GM18909 (cell line): ENCODE measurements at regions not wholly inside any gene's neighbourhood (a gene's known extent, or its start where the extent isn't known, plus 50 kb on each side); places are given as distances from the start of the nearest gene placed in this dataset.
"Not testable (repeated sequence)": the region's sequence is repeated elsewhere in the genome, so short reads cannot be mapped to it uniquely, and the experiment has no call there.

Experiments used
- ATAC-seq: cut with Tn5 transposase; IDR thresholded peaks from one replicate; pipeline ENCODE4 v1.9.1; 2021; ENCODE audit warnings: mild to moderate bottlenecking; ENCODE audit not compliant: unreplicated experiment, poor library complexity

DNA sequence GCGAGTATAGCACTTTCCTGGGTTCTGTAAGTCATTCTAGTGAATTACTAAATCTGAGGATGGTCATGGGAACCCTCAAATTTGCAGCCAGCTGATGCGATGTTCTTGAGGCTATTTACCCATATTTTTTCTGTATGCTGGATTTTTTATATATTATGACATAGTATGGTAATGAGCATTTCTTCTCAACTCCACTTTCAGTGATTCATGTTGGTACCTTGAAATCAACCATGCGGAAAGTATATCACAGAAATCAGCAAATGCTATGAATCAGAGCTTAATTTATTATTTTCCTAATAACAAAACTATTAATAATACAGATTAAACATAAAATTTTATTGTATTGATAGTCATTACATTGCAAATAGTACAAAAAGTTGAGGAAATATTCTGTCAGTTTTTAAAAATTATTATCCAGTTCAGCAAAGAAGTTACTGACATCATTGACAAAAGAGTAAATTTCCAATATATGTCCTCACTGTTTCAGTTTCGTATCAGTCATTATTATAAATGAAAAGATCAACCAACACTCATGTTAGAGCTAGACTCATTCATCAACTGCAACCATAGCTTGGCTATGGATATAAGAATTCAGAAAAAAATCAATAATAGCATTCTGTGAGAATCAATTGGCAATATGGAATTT lies 164.3 kb upstream of the SETMAR start:
- peak; percentile 73 for ATAC-seq

DNA sequence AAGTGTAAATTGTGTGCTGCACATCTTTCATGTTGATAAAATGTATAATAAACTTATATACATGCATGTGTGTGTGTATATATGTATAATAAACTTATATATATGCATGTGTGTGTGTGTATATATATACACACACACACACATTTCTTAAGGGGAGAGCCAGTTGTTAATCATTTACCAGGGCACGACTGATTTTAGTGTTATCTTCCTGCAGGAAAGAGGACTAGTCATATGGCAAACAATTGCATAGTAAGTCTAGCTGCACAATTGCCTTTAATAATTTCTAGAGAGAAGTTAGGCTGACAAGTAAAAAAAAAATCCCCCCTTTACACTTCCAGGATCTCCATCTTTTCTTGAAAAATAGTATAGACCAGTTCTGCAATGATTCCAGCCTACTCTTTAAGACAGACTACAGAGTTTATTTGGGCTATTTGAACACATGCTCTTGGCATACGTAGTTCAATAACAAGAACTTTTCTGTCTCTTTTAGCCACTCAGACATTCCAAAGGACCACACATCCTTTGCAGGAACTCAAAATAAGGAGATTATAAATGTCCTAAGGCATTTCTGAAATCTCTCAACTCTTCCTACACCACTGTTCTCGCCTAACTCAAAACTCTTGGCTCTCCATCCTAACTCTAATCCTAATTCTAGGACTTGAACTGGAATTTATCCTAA lies 163.6 kb upstream of the SETMAR start:
- peak; percentile 84 for ATAC-seq

DNA sequence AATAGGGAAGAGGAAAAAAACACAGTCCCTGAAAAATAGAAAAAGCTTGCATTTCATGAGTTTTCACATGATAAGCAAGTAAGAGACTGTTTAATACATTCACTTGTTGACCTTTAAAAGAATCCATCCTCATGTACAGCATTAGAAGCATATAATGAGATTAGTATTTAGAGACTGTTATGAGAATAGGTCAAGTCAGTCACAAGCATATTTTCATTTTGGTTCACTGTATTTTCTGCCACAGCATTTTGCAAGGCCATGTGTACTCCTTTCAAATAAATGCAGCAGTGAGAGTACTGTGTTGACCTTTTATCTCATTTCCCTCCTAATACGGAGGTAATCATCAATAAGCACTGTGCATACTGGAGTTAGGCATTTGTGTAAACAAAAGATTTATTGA lies 162.2 kb upstream of the SETMAR start:
- ATAC-seq = no peak

DNA sequence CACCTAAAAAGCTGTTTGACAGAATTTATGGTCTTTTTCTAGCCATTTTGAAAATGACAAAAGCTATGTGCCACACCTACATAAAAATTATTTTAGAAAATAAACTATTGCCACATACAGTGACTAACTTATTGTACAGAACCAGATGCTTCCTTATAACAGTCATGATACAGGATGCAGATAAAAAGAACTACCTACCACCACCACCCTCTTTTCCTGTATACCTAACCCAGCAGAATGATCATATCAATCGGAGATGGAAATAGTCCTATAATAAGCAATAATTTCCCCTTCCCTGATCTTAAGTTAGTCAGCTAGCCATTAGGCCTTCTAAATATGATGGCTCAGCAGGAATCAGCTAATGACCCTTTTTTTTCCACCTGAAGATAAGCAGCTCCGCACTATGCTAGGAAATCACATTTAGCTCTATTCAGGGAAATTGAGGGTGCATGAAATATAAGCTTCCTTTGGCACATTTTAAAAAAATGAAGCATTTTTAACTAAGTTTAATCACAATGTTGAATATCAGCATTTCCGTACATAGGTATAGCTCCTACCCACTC lies 155.5 kb upstream of the SETMAR start:
- no peak for ATAC-seq

DNA sequence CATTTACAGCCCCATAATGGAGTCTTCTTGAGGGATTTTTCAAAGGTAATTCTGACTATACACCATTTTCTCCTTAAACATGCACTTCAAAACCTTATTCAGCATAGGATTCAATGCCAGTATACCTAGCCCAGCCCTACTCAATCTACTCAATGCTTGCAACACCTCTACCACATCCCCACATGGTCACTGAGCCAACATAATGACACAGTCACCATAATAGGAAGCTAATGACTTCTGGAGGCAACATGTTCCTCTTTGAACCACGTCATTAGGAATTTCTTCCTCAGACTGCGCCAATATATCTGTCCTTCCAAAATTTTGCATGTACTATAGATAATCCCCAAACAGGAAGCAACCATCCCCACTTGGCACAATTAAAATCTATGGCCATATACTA lies 153.9 kb upstream of the SETMAR start:
- no peak for ATAC-seq

DNA sequence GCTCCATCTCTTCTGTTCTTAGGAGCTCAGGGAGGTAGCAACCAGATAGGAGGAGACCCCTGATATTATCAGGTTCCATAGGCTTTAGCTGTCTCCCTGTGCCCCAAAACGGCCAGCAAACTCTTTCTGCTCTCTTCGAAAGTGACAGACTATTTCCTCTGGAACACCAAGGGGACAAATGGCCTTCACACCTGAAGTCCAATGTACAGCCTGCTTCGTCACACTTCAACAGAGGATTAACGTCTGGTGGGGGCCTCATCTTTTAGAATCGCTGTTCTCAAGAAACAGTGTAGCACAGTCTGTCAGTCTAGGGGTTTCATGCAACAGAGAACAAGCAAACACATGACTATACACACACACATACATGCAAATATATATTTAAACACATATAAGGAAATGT lies 152.4 kb upstream of the SETMAR start:
- no peak for ATAC-seq

DNA sequence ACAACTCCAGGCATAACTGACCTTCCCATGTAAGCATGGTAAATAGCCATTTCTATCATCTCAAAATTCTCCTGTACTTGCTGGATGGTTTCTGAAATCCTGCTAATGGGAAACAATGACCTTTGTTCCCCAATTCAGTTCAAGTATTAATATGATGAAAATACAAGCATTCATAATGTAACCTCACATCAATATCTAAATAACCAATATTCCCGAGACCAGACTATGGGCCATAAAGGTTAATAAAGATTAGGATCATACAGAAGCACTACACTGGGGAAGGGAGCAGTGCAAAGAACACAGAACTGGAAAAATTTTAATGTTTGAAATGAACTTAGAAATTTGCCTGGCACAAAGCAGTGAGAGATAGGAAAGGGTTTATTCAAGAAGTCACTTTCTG lies 151.3 kb upstream of the SETMAR start:
- no peak for ATAC-seq

DNA sequence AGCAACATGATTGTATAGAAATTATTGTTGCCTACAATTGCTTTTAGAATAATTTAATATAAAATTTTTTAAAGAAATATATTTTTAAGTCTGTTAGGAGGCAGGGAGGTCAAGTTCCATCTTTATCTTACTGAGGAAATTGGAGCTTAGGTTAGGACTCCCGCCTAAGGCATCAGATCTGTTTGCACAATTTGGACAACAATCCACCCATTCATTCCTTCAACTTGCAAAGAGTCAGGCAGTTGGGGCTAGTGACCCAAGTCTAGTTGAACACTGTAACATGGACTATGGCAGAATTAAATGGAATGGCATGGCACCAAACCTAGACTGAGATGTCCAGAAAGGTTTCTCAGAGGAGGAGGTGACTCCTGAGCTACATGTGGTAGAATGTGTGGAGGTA lies 149.4 kb upstream of the SETMAR start:
- ATAC-seq = no peak

DNA sequence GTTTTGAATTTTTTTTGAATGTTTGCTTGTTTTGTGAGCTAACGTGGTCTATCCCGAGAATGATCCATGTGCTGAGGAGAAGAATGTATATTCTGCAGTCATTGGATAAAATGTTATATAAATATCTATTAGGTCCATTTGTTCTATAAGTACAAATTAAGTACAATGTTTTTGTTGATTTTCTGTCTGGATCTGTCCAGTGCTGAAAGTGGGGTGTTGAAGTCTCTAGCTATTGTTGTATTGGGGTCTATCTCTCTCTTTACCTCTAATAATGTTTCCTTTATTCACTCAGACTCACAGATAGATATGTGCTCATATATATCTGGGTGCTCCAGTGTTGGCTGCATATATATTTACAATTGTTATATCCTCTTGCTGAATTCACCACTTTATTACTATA lies 144.8 kb upstream of the SETMAR start:
- ATAC-seq = no peak

DNA sequence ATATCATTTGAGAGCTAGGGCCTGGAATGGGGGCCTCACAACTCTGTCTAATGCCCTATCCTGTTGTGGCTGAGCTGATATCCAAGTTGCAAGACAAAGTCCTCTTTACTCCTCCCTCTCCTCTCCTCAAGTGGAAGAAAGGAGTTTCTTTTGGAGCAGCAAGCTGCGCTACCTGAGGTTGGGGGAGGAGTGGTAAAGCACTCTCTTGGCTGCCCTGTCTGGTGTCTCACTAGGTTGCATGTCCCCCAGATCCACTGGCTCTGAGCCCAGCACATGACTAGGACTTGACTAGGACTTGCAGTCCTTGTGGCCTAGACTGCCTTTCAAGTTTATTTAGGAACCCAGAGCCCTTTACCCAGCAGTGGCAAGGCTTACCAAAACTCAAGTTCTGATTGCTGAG lies 141.1 kb upstream of the SETMAR start:
- ATAC-seq = no peak

DNA sequence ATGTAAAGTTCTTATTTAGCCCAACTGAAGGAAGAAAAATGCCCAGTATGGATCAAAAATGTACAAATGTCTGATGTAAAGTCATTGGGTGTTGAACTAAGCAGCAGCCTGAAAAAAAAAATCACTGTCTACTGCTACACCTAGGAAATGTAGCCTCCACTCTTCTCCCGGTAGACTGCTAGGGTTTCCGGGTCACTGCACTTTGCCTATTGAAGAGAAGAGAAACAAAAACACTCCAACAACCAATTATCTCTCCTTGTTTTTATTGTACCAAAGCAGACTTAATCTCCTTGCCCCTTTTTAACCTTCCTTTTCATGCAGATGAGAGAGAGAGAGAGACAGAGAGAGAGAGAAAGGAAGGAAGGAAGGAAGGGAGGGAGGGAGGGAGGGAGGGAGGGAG lies 140.2 kb upstream of the SETMAR start:
- ATAC-seq = no peak

DNA sequence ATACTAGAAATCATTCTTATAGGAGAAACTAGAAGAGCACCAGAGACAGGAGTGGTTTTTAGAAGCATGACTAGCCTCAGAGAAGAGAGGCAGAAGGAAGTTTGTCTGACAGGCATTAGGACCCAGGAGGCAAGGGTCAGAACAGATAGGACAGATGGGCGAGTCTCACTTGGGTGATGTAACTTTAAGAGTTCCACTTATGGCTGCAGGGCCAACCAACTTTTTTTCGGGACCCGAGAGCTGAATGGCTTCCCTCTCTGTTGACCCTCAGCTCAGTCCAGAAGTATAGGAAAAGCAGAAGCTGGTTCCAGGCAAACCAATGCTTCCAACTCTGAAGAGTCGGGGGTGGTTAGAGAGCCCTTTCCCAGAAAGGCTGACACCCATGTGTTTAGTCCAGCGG lies 136.6 kb upstream of the SETMAR start:
- no peak for ATAC-seq

DNA sequence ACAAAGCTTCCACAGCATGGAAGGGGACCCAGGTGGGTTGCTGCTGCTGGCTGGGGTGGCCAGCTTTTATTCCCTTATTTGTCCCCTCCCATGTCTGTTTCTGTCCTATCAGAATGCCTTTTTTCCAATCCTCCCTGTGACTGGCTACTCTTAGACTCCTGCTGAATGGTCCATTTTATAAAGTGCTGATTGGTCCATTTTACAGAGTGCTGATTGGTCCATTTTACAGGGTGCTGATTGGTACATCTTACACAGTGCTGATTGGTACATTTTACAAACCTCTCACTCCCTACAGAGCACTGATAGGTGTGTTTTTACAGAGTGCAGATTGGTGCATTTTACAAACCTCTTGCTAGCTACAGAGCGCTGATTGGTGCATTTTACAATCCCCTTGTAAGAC lies 135.9 kb upstream of the SETMAR start:
- ATAC-seq = not testable (repeated sequence)

DNA sequence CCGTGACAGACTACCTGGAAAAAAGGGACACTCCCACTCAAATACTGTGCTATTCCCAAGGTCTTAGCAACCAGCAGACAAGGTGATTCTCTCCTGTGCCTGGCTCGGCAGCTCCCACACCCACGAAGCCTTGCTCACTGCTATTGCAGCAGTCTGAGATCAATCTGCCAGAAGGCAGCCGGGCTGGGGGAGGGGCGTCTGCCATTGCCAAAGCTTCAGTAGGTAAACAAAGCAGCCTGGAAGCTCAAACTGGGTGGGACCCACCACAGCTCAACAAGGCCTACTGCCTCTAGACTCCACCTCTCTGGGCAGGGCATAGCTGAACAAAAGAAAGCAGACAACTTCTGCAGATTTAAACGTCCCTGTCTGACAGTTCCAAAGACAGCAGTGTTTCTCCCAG lies 128.4 kb upstream of the SETMAR start:
- no peak for ATAC-seq

DNA sequence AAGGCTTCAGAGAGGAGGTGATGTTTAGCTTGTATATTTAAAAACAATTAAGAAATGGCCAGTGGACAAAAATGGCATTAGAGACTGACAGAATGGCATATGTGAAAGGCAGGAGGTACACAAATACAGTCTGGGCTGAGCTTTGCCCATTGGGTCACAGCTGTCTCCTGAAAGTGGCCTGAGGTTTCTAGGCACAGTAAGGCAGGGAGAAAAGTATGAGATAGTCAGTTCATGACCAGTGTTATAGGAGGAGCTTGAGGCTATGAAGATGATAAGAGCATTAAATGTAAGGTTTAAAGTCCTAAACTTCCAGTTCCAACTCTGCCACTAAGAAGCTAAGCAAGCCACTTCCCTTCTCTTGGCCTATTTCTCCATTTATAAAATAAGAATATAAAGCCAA lies 111.2 kb upstream of the SETMAR start:
- ATAC-seq = no peak

DNA sequence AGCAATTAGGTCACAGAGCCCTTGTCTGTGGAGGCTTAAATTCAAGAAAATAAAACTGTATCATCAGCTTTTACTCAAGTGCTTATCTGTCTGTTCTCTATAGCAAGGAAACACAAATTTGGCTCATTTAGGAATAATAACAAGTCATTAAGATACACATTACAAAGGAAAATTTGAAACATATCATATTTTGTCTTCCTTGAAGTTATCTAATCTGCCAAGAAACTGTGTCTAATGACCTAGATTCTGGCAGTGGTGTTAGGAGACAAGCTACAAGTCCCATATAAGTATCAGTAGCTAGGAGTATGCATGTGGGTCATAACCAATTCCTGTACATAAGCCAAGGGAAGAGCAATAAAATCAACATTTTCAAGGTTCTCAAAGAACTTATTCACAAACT lies 108.2 kb upstream of the SETMAR start:
- no peak for ATAC-seq

DNA sequence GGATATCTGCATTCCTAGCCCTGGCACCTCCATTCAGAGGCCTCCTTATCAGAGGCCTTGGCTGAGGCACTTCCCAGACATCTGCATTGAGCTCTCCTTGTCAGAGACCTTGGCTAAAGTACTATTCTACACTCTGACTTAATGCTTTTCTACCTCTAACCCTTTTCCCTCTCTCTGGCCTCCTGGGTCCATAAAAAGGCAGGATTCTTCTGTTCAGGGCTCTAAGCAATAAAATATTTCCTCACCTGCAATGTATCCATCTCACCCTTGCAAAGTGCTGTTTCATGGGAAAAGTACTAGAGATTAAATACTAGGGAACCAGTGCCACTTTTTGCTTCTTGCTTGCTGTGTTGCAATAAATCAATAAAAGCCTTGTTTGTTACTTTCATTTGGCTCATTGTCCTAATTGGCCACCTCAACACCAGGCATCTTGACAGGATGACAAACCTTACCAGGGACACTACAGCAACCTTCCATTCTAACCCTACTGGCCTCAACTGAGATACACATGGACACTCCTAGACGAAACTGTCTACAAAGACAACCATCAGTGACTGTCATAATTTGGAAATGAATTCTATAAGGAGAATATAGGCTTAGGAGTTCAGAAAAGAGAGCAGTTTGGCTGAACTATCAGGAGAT lies 106.5 kb upstream of the SETMAR start:
- no peak for ATAC-seq

DNA sequence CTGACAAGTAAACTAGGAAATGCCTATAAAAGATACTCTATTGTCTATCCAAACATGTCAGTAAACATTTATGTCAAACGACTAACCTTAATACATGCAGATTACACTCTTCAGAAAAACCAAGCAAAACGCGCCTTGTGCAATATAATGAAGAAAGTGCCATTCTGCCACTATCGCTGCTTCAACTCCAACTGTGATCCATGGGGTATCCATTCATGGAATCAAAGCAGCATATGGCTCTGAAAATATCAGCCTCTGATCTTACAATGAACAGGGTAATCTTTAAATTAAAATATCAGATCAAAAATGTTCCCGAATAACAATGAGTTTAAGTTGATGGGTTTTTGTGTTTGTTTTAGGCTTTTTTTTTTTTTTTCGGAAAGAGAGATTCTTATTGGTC lies 105.5 kb upstream of the SETMAR start:
- ATAC-seq = no peak

DNA sequence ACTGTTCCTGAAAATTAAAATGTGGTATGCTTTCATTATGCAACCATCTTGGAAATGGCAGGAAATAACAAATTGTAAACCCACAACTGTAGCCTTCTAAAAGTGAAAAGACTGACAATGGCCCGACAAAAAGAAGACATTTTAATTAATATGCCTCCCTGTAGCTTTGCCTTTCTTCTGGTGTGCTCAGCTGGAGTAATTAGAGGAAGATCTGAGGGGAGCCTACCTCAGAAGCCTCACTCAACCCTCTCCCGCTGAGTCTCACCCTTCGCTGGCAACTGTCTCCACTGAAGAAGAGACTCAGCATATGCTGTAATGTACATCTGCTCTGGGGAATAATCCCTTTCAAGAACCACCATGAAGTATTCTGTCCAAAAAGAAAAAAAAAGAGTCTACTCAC lies 104.7 kb upstream of the SETMAR start:
- no peak for ATAC-seq

DNA sequence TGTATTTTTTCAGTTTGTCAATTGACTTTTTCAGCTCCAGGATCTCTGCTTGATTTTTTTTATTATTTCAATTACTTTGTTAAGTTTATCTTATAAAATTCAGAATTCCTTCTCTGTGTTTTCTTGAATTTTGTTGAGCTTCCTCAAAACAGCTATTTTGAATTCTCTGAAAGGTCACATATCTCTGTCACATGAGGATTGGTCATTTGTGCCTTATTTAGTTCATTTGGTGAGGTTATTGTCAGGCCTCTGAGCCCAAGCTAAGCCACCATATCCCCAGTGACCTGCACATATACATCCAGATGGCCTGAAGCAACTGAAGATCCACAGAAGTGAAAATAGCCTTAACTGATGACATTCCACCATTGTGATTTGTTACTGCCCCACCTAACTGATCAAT lies 98.4 kb upstream of the SETMAR start:
- not testable (repeated sequence) for ATAC-seq

DNA sequence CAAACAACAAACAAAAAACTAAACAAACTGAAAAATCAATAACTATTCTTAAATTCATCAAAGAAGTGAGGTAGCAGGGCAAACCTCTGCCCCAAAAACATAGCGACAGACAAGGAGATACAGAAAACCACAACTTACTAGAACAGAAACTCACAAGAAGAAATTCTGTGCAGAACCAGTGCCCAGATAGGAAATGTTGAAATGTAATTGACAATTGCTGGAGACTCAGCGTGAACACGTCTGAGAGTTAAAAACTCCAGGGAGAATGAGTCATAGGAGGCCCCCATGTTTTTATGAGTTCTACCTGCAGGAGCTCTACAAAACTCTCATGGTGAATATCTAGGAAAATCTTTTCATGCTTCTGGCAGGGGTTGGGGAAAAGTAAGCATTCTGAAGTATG lies 95.5 kb upstream of the SETMAR start:
- ATAC-seq = no peak

DNA sequence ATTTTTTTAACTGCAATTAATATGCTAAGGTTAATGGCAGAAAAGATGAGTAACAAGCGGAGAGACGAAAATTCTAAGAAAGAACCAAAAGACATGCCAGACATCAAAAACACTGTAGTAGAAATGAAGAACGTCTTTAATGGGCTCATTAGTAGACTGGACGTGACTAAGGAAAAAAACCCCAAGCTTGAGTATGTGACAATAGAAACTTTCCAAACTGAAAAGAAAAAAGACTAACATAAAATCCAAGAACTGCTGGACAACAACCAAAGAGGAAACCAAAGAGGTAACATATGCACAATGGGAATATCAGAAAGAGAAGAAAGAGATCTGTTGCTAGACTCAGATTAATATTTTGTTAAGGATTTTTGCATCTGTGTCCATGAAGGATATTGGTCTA lies 94.6 kb upstream of the SETMAR start:
- no peak for ATAC-seq
